ENCODE measurements at regions not wholly inside any gene's neighbourhood (a gene's known extent, or its start where the extent isn't known, plus 50 kb on each side); places are given as distances from the start of the nearest gene placed in this dataset.

- no peak overlapping the region for H3K27ac ChIP-seq (ENCODE audit: low read depth, low read length, poor library complexity, severe bottlenecking)
- DNase-seq (ENCODE audit: low spot score), result no peak
- H3K9me3 ChIP-seq (ENCODE audit: low read depth, low read length, poor library complexity, severe bottlenecking), result peaks cover 12% of the 10 kb centered on the region
- POLR2A ChIA-PET (ENCODE audit: low non-redundant PET), result no interaction called here
- no peak overlapping the region for H3K4me3 ChIP-seq (ENCODE audit: low read depth, low read length, poor library complexity, severe bottlenecking)
- no TSS peak for BruUV-seq (replicated peaks)
- CTCF ChIA-PET, result no interaction called here
- H3K27me3 ChIP-seq (replicated peaks; ENCODE audit: insufficient read depth, low read depth, low read length, poor library complexity), result no peaks in the 10 kb centered on the region
- intact Hi-C loops (cut with micrococcal nuclease; ENCODE audit: unreplicated experiment), result no loop called here
- no peak for TF ChIP-seq CTCF (conservative IDR thresholded peaks at IDR 0.05; ENCODE audit: low read depth, low read length)
- TF ChIP-seq EZH2 (IDR thresholded peaks at IDR 0.05; ENCODE audit: borderline replicate concordance, low read depth, low read length, poor library complexity, severe bottlenecking), result no peak
- no peaks in the 10 kb centered on the region for H3K36me3 ChIP-seq (ENCODE audit: insufficient read depth, low read length, poor library complexity, severe bottlenecking)
- H3K4me1 ChIP-seq (ENCODE audit: insufficient read depth, low read length, poor library complexity, severe bottlenecking), result peaks cover 35% of the 10 kb centered on the region
These were observed 137.8 kb upstream of the CAV2 start for GRCh38 chr7:116361767-116362166.

DNA sequence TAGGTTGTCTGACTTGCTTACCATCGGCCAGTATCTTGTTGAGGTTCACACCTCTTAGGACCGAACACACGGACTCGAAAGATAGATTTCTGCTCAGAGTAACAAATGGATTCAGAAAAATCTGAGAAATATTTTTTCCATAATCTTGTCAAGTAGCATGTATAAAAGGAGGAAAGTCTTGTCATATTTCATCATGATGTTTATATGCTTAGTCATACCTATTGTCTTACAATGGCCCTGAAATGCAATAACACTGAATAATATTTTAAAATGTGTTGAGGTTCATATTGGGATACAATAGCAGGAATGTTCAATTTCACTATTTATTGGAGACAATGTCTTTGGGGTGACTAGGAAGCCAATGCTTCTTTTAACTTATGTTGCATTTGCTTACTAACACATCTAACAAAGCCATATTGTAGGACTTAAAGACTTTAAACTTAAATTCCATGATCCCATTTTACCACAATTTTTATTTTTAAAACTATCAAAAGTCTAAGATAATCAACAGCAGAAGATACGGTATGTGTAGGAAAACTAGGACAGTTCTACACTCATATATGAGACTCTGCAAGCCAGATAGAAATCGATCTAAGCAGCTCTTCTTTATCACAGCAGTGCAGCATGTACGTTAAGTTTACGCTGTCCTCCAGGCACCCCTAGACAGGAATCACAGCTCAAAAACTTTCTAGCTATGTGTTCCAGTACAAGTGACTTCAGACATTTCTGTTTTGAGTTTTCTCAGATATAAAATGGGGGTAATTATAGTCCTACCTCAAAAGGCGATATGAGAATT lies 135.7 kb upstream of the CAV2 start:
- Histone ChIP-seq H3K27ac (ENCODE audit: low read depth, low read length, poor library complexity, severe bottlenecking) (peak overlapping the region; percentile 56), H3K9me3 (ENCODE audit: low read depth, low read length, poor library complexity, severe bottlenecking) (peaks cover 12% of the 10 kb centered on the region), H3K27me3 (replicated peaks; ENCODE audit: insufficient read depth, low read depth, low read length, poor library complexity) (no peaks in the 10 kb centered on the region), H3K36me3 (ENCODE audit: insufficient read depth, low read length, poor library complexity, severe bottlenecking) (no peaks in the 10 kb centered on the region), H3K4me3 (ENCODE audit: low read depth, low read length, poor library complexity, severe bottlenecking) (no peak overlapping the region), H3K4me1 (ENCODE audit: insufficient read depth, low read length, poor library complexity, severe bottlenecking) (peaks cover 18% of the 10 kb centered on the region)
- BruUV-seq (replicated peaks), result no TSS peak
- CTCF ChIA-PET, result no interaction called here
- TF ChIP-seq EZH2 (IDR thresholded peaks at IDR 0.05; ENCODE audit: borderline replicate concordance, low read depth, low read length, poor library complexity, severe bottlenecking) (no peak), CTCF (conservative IDR thresholded peaks at IDR 0.05; ENCODE audit: low read depth, low read length) (no peak)
- POLR2A ChIA-PET (ENCODE audit: low non-redundant PET), result interaction anchor here (0.7 kb wide), 1 partner anchor 33 kb away, joined by 3 read pairs; no protein-coding TSS in a partner anchor
- no peak for DNase-seq (ENCODE audit: low spot score)
- intact Hi-C loops (cut with micrococcal nuclease; ENCODE audit: unreplicated experiment), result no loop called here

GRCh38 chr7:116364469-116364868 lies 135.1 kb upstream of the CAV2 start:
- Histone ChIP-seq H3K27ac (ENCODE audit: low read depth, low read length, poor library complexity, severe bottlenecking) (peak overlapping the region; percentile 56), H3K4me1 (ENCODE audit: insufficient read depth, low read length, poor library complexity, severe bottlenecking) (peaks cover 18% of the 10 kb centered on the region), H3K36me3 (ENCODE audit: insufficient read depth, low read length, poor library complexity, severe bottlenecking) (no peaks in the 10 kb centered on the region), H3K27me3 (replicated peaks; ENCODE audit: insufficient read depth, low read depth, low read length, poor library complexity) (no peaks in the 10 kb centered on the region), H3K9me3 (ENCODE audit: low read depth, low read length, poor library complexity, severe bottlenecking) (peaks cover 12% of the 10 kb centered on the region), H3K4me3 (ENCODE audit: low read depth, low read length, poor library complexity, severe bottlenecking) (no peak overlapping the region)
- TF ChIP-seq CTCF (conservative IDR thresholded peaks at IDR 0.05; ENCODE audit: low read depth, low read length) (no peak), EZH2 (IDR thresholded peaks at IDR 0.05; ENCODE audit: borderline replicate concordance, low read depth, low read length, poor library complexity, severe bottlenecking) (no peak)
- ChIA-PET CTCF (no interaction called here), POLR2A (ENCODE audit: low non-redundant PET) (interaction anchor here (0.7 kb wide), 1 partner anchor 34 kb away, joined by 3 read pairs; no protein-coding TSS in a partner anchor)
- no TSS peak for BruUV-seq (replicated peaks)
- DNase-seq (ENCODE audit: low spot score), result no peak
- intact Hi-C loops (cut with micrococcal nuclease; ENCODE audit: unreplicated experiment), result no loop called here

Data from A673 (cell line).